AG04449 (cell line): ENCODE measurements at regions not wholly inside any gene's neighbourhood (a gene's known extent, or its start where the extent isn't known, plus 50 kb on each side); places are given as distances from the start of the nearest gene placed in this dataset.

ENCODE experiments used
- CTCF ChIA-PET: fragments of 350-600 bp; formaldehyde crosslinking; extraction: SDS; loops from one replicate; lab custom pipeline; 2021; ENCODE audit warnings: antibody characterized with exemption; lab: Yijun Ruan, JAX
- POLR2A ChIA-PET: fragments of 400-600, 350-600 bp; formaldehyde crosslinking; extraction: SDS; loops from one replicate; lab custom pipeline; 2020; ENCODE audit warnings: antibody characterized with exemption, inconsistent platforms; lab: Yijun Ruan, JAX
- DNase-seq: peaks from one replicate; pipeline ENCODE4 v3.0.0-alpha.2; 2010; ENCODE audit warnings: low read depth, low spot score
- H3K4me3 ChIP-seq: 2 replicates; pipeline ENCODE4 v1.5.1; 2011; ENCODE audit warnings: low read depth, mild to moderate bottlenecking, control low read depth, low read length
- CTCF ChIP-seq: IDR thresholded peaks from one replicate; pipeline ENCODE4 v1.5.1; 2011; ENCODE audit warnings: mild to moderate bottlenecking, moderate library complexity, low read length, control low read depth, inconsistent platforms; ENCODE audit not compliant: insufficient read depth; ENCODE audit errors: missing control alignments

GRCh38 chr17:37839196-37839978, 84.8 kb upstream of the TBC1D3K start:
- TF ChIP-seq CTCF = no peak
- CTCF ChIA-PET = interaction anchor here (1.0 to 2.6 kb wide), 2 partner anchors 23 to 69 kb away, joined by 3 to 10 read pairs; no protein-coding TSS in a partner anchor
- H3K4me3 ChIP-seq = no peak overlapping the region
- POLR2A ChIA-PET = no interaction called here
- DNase-seq = no peak

- ChIA-PET POLR2A (no interaction called here), CTCF (interaction anchor here (0.9 kb wide), 1 partner anchor 720 kb away, joined by 3 read pairs; no protein-coding TSS in a partner anchor)
- H3K4me3 ChIP-seq = no peak overlapping the region
- no peak for DNase-seq
- no peak for TF ChIP-seq CTCF
These were observed 85.9 kb upstream of the TBC1D3K start for GRCh38 chr17:37838276-37838675.

- no peak overlapping the region for H3K4me3 ChIP-seq
- no peak for TF ChIP-seq CTCF
- POLR2A ChIA-PET = no interaction called here
- DNase-seq = no peak
- CTCF ChIA-PET = interaction anchor here (1.3 kb wide), 1 partner anchor 11 kb away, joined by 3 read pairs; no protein-coding TSS in a partner anchor
These were observed 87.6 kb upstream of the TBC1D3K start for GRCh38 chr17:37836593-37836992.

- POLR2A ChIA-PET = no interaction called here
- no peak for DNase-seq
- CTCF ChIA-PET = interaction anchor here (1.0 to 2.5 kb wide), 4 partner anchors 10 to 18 kb away, joined by 3 to 10 read pairs (median 4); no protein-coding TSS in a partner anchor
- no peak for TF ChIP-seq CTCF
- H3K4me3 ChIP-seq = no peak overlapping the region
These were observed 89.3 kb upstream of the HNF1B start for GRCh38 chr17:37834168-37834567.

- H3K4me3 ChIP-seq = no peak overlapping the region
- ChIA-PET POLR2A (no interaction called here), CTCF (interaction anchor here (1.1 to 2.8 kb wide), 3 partner anchors 9 to 17 kb away, joined by 3 to 10 read pairs (median 8); no protein-coding TSS in a partner anchor)
- DNase-seq = no peak
- no peak for TF ChIP-seq CTCF
These were observed 88.5 kb upstream of the HNF1B start for GRCh38 chr17:37833237-37833859.

- TF ChIP-seq CTCF = no peak
- ChIA-PET POLR2A (no interaction called here), CTCF (interaction anchor here (0.7 to 2.8 kb wide), 2 partner anchors 10 to 40 kb away, joined by 3 to 8 read pairs; no protein-coding TSS in a partner anchor)
- H3K4me3 ChIP-seq = no peak overlapping the region
- no peak for DNase-seq
These were observed 87.1 kb upstream of the HNF1B start for GRCh38 chr17:37831986-37832385.
